PFSK-1 (cell line): ENCODE measurements at regions not wholly inside any gene's neighbourhood (a gene's known extent, or its start where the extent isn't known, plus 50 kb on each side); places are given as distances from the start of the nearest gene placed in this dataset.

Experiments
- FOXP2 ChIP-seq: optimal IDR thresholded peaks from 2 replicates; pipeline ENCODE3; 2011; ENCODE audit warnings: borderline replicate concordance, control low read depth, inconsistent platforms; ENCODE audit not compliant: insufficient read depth; ENCODE audit errors: extremely low read length, extremely low read depth
- POLR2AphosphoS5 ChIP-seq: IDR thresholded peaks from 2 replicates; pipeline ENCODE4 v1.6.1; 2012; ENCODE audit warnings: low read depth, mild to moderate bottlenecking, control low read depth, low read length, moderate library complexity
- SIN3A ChIP-seq: IDR thresholded peaks from 2 replicates; pipeline ENCODE4 v1.6.1; 2012; ENCODE audit warnings: mild to moderate bottlenecking, low read length, moderate library complexity, borderline replicate concordance; ENCODE audit not compliant: insufficient read depth
- TAF1 ChIP-seq: IDR thresholded peaks from 2 replicates; pipeline ENCODE4 v1.6.1; 2012; ENCODE audit warnings: low read length, control low read depth, borderline replicate concordance; ENCODE audit not compliant: insufficient read depth
- TF ChIP-seq, protein P1 (sequence below), 2 experiments: IDR thresholded peaks; 2 replicates each; pipeline versions ENCODE4 v1.6.1 to v1.8.0; 2011 to 2012; ENCODE audit warnings: low read depth in 2 of 2, low read length in 2 of 2, control low read depth in 1 of 2, inconsistent platforms in 1 of 2, mild to moderate bottlenecking in 1 of 2, moderate library complexity in 1 of 2; ENCODE audit not compliant: insufficient read depth in 1 of 2

GRCh38 chr6:12348530-12349511, 58.7 kb downstream of the EDN1 start:
- TF ChIP-seq TAF1 (no peak), FOXP2 (no peak), SIN3A (no peak), POLR2AphosphoS5 (no peak)
- TF ChIP-seq, protein P1, sequence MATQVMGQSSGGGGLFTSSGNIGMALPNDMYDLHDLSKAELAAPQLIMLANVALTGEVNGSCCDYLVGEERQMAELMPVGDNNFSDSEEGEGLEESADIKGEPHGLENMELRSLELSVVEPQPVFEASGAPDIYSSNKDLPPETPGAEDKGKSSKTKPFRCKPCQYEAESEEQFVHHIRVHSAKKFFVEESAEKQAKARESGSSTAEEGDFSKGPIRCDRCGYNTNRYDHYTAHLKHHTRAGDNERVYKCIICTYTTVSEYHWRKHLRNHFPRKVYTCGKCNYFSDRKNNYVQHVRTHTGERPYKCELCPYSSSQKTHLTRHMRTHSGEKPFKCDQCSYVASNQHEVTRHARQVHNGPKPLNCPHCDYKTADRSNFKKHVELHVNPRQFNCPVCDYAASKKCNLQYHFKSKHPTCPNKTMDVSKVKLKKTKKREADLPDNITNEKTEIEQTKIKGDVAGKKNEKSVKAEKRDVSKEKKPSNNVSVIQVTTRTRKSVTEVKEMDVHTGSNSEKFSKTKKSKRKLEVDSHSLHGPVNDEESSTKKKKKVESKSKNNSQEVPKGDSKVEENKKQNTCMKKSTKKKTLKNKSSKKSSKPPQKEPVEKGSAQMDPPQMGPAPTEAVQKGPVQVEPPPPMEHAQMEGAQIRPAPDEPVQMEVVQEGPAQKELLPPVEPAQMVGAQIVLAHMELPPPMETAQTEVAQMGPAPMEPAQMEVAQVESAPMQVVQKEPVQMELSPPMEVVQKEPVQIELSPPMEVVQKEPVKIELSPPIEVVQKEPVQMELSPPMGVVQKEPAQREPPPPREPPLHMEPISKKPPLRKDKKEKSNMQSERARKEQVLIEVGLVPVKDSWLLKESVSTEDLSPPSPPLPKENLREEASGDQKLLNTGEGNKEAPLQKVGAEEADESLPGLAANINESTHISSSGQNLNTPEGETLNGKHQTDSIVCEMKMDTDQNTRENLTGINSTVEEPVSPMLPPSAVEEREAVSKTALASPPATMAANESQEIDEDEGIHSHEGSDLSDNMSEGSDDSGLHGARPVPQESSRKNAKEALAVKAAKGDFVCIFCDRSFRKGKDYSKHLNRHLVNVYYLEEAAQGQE (IDR thresholded peaks at IDR 0.05; ENCODE audit: insufficient read depth in 1 of 2, low read depth in 2 of 2, low read length in 2 of 2) = no peak

DNA sequence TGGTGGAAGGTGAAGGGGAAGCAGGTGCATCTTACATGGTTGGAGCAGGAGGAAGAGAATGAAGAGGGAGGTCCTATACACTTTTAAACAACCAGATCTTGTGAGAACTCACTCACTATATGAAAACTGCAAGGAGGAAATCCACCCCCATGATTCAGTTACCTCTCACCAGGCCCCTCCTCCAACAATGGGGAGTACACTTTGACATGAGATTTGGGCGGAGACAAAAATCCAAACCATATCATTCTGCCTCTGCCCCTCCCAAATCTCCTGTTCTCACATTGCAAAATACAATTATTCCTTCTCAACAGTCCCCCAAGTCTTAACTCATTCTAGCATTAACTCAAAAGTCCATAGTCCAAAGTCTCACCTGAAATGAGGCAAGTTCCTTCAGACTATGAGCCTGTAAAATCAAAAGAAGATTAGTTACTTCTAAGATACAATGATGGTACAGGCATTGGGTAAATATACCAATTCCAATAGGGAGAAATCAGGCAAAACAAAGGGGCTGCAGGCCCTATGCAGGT, 60.5 kb downstream of the EDN1 start:
- TF ChIP-seq TAF1 (no peak), FOXP2 (no peak), SIN3A (no peak), POLR2AphosphoS5 (no peak)
- TF ChIP-seq, protein P1 (IDR thresholded peaks at IDR 0.05; ENCODE audit: insufficient read depth in 1 of 2, low read depth in 2 of 2, low read length in 2 of 2) = no peak

GRCh38 chr6:12351672-12352071, 61.5 kb downstream of the EDN1 start:
- TF ChIP-seq TAF1 (no peak), FOXP2 (no peak), POLR2AphosphoS5 (no peak), SIN3A (no peak)
- TF ChIP-seq, protein P1 (IDR thresholded peaks at IDR 0.05; ENCODE audit: insufficient read depth in 1 of 2, low read depth in 2 of 2, low read length in 2 of 2) = no peak

- TF ChIP-seq FOXP2 (no peak), POLR2AphosphoS5 (no peak), TAF1 (no peak), SIN3A (no peak)
- TF ChIP-seq, protein P1 (IDR thresholded peaks at IDR 0.05; ENCODE audit: insufficient read depth in 1 of 2, low read depth in 2 of 2, low read length in 2 of 2) = no peak
Observed at GRCh38 chr6:12353731-12354130, 63.6 kb downstream of the EDN1 start.

DNA sequence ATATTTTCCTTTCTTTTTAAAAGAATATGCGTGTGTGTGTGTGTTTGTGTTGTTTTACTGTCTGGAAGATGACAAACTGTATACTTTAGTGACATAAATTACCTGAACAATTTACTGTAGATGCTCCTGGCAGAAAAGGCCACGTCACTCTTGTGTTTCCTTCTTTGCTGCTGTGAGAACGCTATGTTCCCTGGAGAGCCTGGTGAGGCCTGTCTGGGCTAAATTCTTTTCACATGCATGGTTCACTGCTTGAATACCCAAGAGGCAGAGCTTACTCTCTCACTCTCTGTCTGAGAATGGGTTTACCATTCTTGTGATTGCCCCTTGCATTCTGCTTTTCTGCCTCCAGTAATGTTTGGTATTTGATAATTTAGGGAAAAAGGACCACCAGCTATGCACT, 64.3 kb downstream of the EDN1 start:
- TF ChIP-seq SIN3A (no peak), TAF1 (no peak), POLR2AphosphoS5 (no peak), FOXP2 (no peak)
- TF ChIP-seq, protein P1 (IDR thresholded peaks at IDR 0.05; ENCODE audit: insufficient read depth in 1 of 2, low read depth in 2 of 2, low read length in 2 of 2) = no peak
